K562 (cell line): ENCODE measurements at regions not wholly inside any gene's neighbourhood (a gene's known extent, or its start where the extent isn't known, plus 50 kb on each side); places are given as distances from the start of the nearest gene placed in this dataset.
"Not testable (repeated sequence)": the region's sequence is repeated elsewhere in the genome, so short reads cannot be mapped to it uniquely, and the experiment has no call there.

Experiments used
- ATAC-seq: fragments of 200-7000 bp; cut with Tn5 transposase; 3 replicates; pipeline ENCODE4 v1.9.1; 2020; ENCODE audit warnings: moderate library complexity
- BruUV-seq: library from RNA; stranded (reverse); fragments of 400-500 nt; replicated peaks from 2 replicates; lab custom pipeline; 2021; lab: Mats Ljungman, UMichigan
- CTCF ChIA-PET: fragments of 300-600 bp; formaldehyde crosslinking; extraction: SDS; loops from one replicate; lab custom pipeline; 2021; ENCODE audit warnings: low intra/inter-chr PET ratio; lab: Yijun Ruan, JAX
- POLR2A ChIA-PET: fragments of 300-600, 350-650 bp; sonication (Branson Sonifier 250); formaldehyde crosslinking; extraction: SDS; loops from one replicate; lab custom pipeline; 2021; ENCODE audit warnings: antibody characterized with exemption, inconsistent platforms; lab: Yijun Ruan, JAX
- DNase-seq, 4 experiments: peaks; one replicate each; pipeline versions ENCODE4 v3.0.0 to v3.0.0-alpha.2; 2011 to 2018; ENCODE audit warnings: low spot score in 3 of 4, mixed read lengths in 3 of 4; ENCODE audit errors: extremely low read depth in 1 of 4
- FAIRE-seq: peaks from 2 replicates; lab custom pipeline; 2011; peaks lifted over from hg19 to GRCh38; lab: Jason Lieb, UNC
- H2AFZ ChIP-seq: 2 replicates; pipeline ENCODE4 v1.6.0; 2011; ENCODE audit warnings: low read depth, low read length, control low read depth, inconsistent platforms
- H3K27ac ChIP-seq: fragments of 200-600 bp; 3 replicates; pipeline ENCODE4 v1.8.0; 2011; ENCODE audit warnings: low read depth, mild to moderate bottlenecking, control low read depth, inconsistent platforms, low read length, moderate library complexity, mixed read lengths; ENCODE audit errors: extremely low read depth
- H3K27me3 ChIP-seq, 2 experiments: fragments of 300-600 bp in 1 of 2; 2 replicates in 1 of 2; 3 replicates in 1 of 2; pipeline versions ENCODE4 v1.6.0 to v1.8.0; 2011; ENCODE audit warnings: inconsistent platforms in 2 of 2, low read length in 2 of 2, mild to moderate bottlenecking in 1 of 2, mixed read lengths in 1 of 2, moderate library complexity in 1 of 2; ENCODE audit not compliant: control insufficient read depth in 2 of 2, insufficient read depth in 2 of 2
- H3K36me3 ChIP-seq: fragments of 300-600 bp; 3 replicates; pipeline ENCODE4 v1.8.0; 2011; ENCODE audit warnings: mild to moderate bottlenecking, low read length, inconsistent platforms; ENCODE audit not compliant: control insufficient read depth, insufficient read depth
- H3K4me1 ChIP-seq, 2 experiments: fragments of 200-600 bp in 1 of 2; replicated peaks in 1 of 2; 2 replicates in 1 of 2; 3 replicates in 1 of 2; pipeline versions ENCODE4 v1.5.1 to v1.8.0; 2011; ENCODE audit warnings: inconsistent platforms in 2 of 2, low read length in 2 of 2, mild to moderate bottlenecking in 1 of 2, mixed read lengths in 1 of 2, moderate library complexity in 1 of 2; ENCODE audit not compliant: control insufficient read depth in 2 of 2, insufficient read depth in 2 of 2
- H3K4me2 ChIP-seq: 2 replicates; pipeline ENCODE4 v1.6.1; 2011; ENCODE audit warnings: low read length, control low read depth, inconsistent platforms, mixed read lengths; ENCODE audit not compliant: insufficient read depth
- H3K4me3 ChIP-seq: fragments of 200-600 bp; sonication (generic), shearing (Covaris generic); 2 replicates; pipeline ENCODE4 v1.5.1; 2016; ENCODE audit warnings: control low read depth, inconsistent platforms
- H3K79me2 ChIP-seq: fragments of 200-600 bp; 3 replicates; pipeline ENCODE4 v1.8.0; 2011; ENCODE audit warnings: low read length, inconsistent platforms; ENCODE audit not compliant: control insufficient read depth, insufficient read depth
- H3K9ac ChIP-seq, 2 experiments: 2 replicates each; pipeline versions ENCODE4 v1.6.0 to v1.6.1; 2011; ENCODE audit warnings: low read depth in 2 of 2, low read length in 2 of 2, control low read depth in 1 of 2, inconsistent platforms in 1 of 2, mild to moderate bottlenecking in 1 of 2, mixed read lengths in 1 of 2; ENCODE audit not compliant: insufficient read depth in 1 of 2
- H3K9me1 ChIP-seq: one replicate; pipeline ENCODE4 v1.6.0; 2011; ENCODE audit warnings: inconsistent platforms, mild to moderate bottlenecking, low read length, moderate library complexity; ENCODE audit not compliant: control insufficient read depth, insufficient read depth
- H3K9me3 ChIP-seq: replicated peaks from 2 replicates; pipeline ENCODE4 v1.5.1; 2011; ENCODE audit warnings: low read depth, low read length, inconsistent platforms; ENCODE audit not compliant: control insufficient read depth, insufficient read depth
- H4K20me1 ChIP-seq: replicated peaks from 2 replicates; pipeline ENCODE4 v1.6.1; 2011; ENCODE audit warnings: low read length, inconsistent platforms, mixed read lengths; ENCODE audit not compliant: control insufficient read depth, insufficient read depth
- ARID1B ChIP-seq: fragments of 450-650 bp; IDR thresholded peaks from 2 replicates; pipeline ENCODE4 v1.6.1; 2016; ENCODE audit warnings: antibody characterized with exemption, mild to moderate bottlenecking, inconsistent platforms
- ATF3 ChIP-seq, 2 experiments: fragments of 450-650 bp in 1 of 2; sonication (generic) in 1 of 2; formaldehyde crosslinking in 1 of 2; IDR thresholded peaks in 1 of 2; conservative IDR thresholded peaks in 1 of 2; 2 replicates each; pipeline versions ENCODE4 v1.6.1 to v1.8.1; 2016 to 2023; ENCODE audit warnings: mild to moderate bottlenecking in 2 of 2, moderate library complexity in 2 of 2, inconsistent platforms in 1 of 2, missing genetic modification reagents in 1 of 2
- CREM ChIP-seq: IDR thresholded peaks from 2 replicates; pipeline ENCODE4 v1.6.1; 2014; ENCODE audit warnings: antibody characterized with exemption, low read depth
- FOSL1 ChIP-seq: fragments of 200-800 bp; sonication (Bioruptor generic); conservative IDR thresholded peaks from 2 replicates; pipeline ENCODE4 v1.6.1; 2016; ENCODE audit warnings: missing genetic modification characterization, missing compliant biosample characterization
- FOXA3 ChIP-seq, 2 experiments: fragments of 450-650 bp in 1 of 2; sonication (generic) in 1 of 2; formaldehyde crosslinking; IDR thresholded peaks in 1 of 2; conservative IDR thresholded peaks in 1 of 2; 2 replicates each; pipeline versions ENCODE4 v1.4.0 to v1.8.0; 2020 to 2022; ENCODE audit warnings: mild to moderate bottlenecking in 2 of 2, missing genetic modification reagents in 1 of 2
- HMBOX1 ChIP-seq: sonication (generic); IDR thresholded peaks from 2 replicates; pipeline ENCODE4 v1.6.1; 2016
- JUND ChIP-seq, 2 experiments: IDR thresholded peaks; 2 replicates in 1 of 2; 3 replicates in 1 of 2; pipeline ENCODE4 v1.6.1; 2011; ENCODE audit warnings: borderline replicate concordance in 2 of 2, low read depth in 2 of 2, low read length in 2 of 2, improper control_type of control experiment in 1 of 2, missing biosample characterization in 1 of 2, missing genetic modification characterization in 1 of 2, missing genetic modification reagents in 1 of 2
- NFE2 ChIP-seq: IDR thresholded peaks from 2 replicates; pipeline ENCODE4 v1.6.1; 2014; ENCODE audit warnings: antibody characterized with exemption, low read depth
- SMARCA4 ChIP-seq: fragments of 450-650 bp; IDR thresholded peaks from 2 replicates; pipeline ENCODE4 v1.6.1; 2016
- WGBS: fragments of 100-300 bp; shearing (Covaris generic); methylation state at CpG from one replicate; pipeline ENCODE4 v1.1.6; 2016; ENCODE audit warnings: low coverage, mixed read lengths; ENCODE audit not compliant: insufficient coverage; ENCODE audit errors: missing lambda C conversion rate; 5-methylcytosine and 5-hydroxymethylcytosine counted together
- in situ Hi-C: fragments of 300-500 bp; cut with MboI; formaldehyde crosslinking; loops from 4 replicates; pipeline ENCODE4 v1.15.0; 2018; ENCODE audit warnings: inconsistent platforms, mixed read lengths
- intact Hi-C: fragments of 100-400 bp; cut with micrococcal nuclease; formaldehyde crosslinking; loops from 2 replicates; pipeline ENCODE4 v1.14.2; 2022

- in situ Hi-C loops, FAIRE-seq, POLR2A ChIA-PET, H3K79me2 ChIP-seq, H3K4me3 ChIP-seq, H3K27me3 ChIP-seq, H3K9me1 ChIP-seq, H3K4me2 ChIP-seq, BruUV-seq: not testable (repeated sequence)
- WGBS = 16% methylated on average over 5 of the region's 6 CpGs
- peak overlapping the region; percentile 83 for H2AFZ ChIP-seq
- DNase-seq (peak in 1 of 4 experiments; percentile 12), ATAC-seq (peak; percentile 55)
- 0 out of 4 replicates have a peak, but pooled peaks of 1 of the 2 experiments have one; percentile 26 for TF ChIP-seq FOXA3 (CRISPR knock-in tag; conservative IDR thresholded peaks at IDR 0.05 in 1 of 2, IDR thresholded peaks at IDR 0.05 in 1 of 2)
- TF ChIP-seq, all 486 proteins: peak for 1; not testable (repeated sequence) for 485
- H3K4me1 ChIP-seq, H3K36me3 ChIP-seq, H3K27ac ChIP-seq, CTCF ChIA-PET, intact Hi-C loops, H4K20me1 ChIP-seq, H3K9me3 ChIP-seq, H3K9ac ChIP-seq: not testable (repeated sequence)
Observed at GRCh38 chr7:103211049-103211448, 62.1 kb upstream of the NAPEPLD start.

- FAIRE-seq; H3K4me2 ChIP-seq; H4K20me1 ChIP-seq; H3K27ac ChIP-seq; intact Hi-C loops; H3K4me1 ChIP-seq; POLR2A ChIA-PET; H3K79me2 ChIP-seq; H3K9ac ChIP-seq; in situ Hi-C loops; TF ChIP-seq ATF3 (CRISPR knock-in tag; conservative IDR thresholded peaks at IDR 0.05): not testable (repeated sequence)
- 20% methylated on average over 3 of the region's 3 CpGs for WGBS
- TF ChIP-seq ATF3 (IDR thresholded peaks at IDR 0.05) = peak; percentile 76
- TF ChIP-seq CREM = peak; percentile 62
- TF ChIP-seq FOSL1 (tag) = peak; percentile 81
- TF ChIP-seq NFE2 = 0 out of 2 replicates have a peak, but pooled peaks have one; percentile 21
- TF ChIP-seq ARID1B = 0 out of 2 replicates have a peak, but pooled peaks have one; percentile 9
- 0 out of 2 replicates have a peak, but pooled peaks have one; percentile 27 for TF ChIP-seq SMARCA4
- peak; percentile 62; the same call in 1 of the 2 replicates for TF ChIP-seq HMBOX1
- TF ChIP-seq JUND (IDR thresholded peaks at IDR 0.05; ENCODE audit: borderline replicate concordance, low read depth, low read length) = peak; percentile 72; the same call in 1 of the 2 replicates
- peak; percentile 64; the same call in 1 of the 3 replicates for TF ChIP-seq JUND (tag; IDR thresholded peaks at IDR 0.05; ENCODE audit: borderline replicate concordance, low read depth, low read length)
- TF ChIP-seq, all 486 proteins: peak for 8; not testable (repeated sequence) for 478
- H3K9me1 ChIP-seq, BruUV-seq, H3K27me3 ChIP-seq, H3K4me3 ChIP-seq, H3K9me3 ChIP-seq, H3K36me3 ChIP-seq, CTCF ChIA-PET: not testable (repeated sequence)
- peak in 1 of 4 experiments; percentile 44 for DNase-seq
- H2AFZ ChIP-seq = 0 out of 2 replicates have a peak overlapping the region, but pooled peaks have one; percentile 19
- peak; percentile 77 for ATAC-seq
Observed at GRCh38 chr7:103199191-103199590, 50.3 kb upstream of the NAPEPLD start.
